ENCODE measurements at regions not wholly inside any gene's neighbourhood (a gene's known extent, or its start where the extent isn't known, plus 50 kb on each side); places are given as distances from the start of the nearest gene placed in this dataset.
"Not testable (repeated sequence)": the region's sequence is repeated elsewhere in the genome, so short reads cannot be mapped to it uniquely, and the experiment has no call there.

DNA sequence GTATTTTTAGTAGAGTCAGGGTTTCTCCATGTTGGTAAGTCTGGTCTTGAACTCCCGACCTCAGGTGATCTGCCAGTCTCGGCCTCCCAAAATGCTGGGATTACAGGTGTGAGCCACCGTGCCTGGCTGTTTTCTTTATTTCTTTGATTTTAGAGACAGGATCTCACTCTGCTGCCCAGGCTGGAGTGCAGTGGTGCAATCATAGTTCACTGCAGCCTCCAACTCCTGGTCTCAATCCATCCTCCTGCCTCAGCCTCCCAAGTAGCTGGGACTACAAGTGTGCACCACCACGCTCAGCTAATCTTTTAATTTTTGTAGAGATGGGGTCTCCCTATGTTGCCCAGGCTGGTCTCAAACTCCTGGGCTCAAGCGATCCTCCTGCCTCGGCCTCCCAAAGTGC is 61.5 kb upstream of the ADGRE5 start:
- H3K18ac ChIP-seq (ENCODE audit: extremely low read depth, low read length); H3K27me3 ChIP-seq (replicated peaks in 1 of 4; ENCODE audit: control insufficient read depth in 3 of 4, extremely low read depth in 1 of 4, insufficient read depth in 3 of 4, low read length in 3 of 4); H4K5ac ChIP-seq (ENCODE audit: insufficient read length, low read depth, low read length); H2AK5ac ChIP-seq (ENCODE audit: low read depth, low read length); H3K4me1 ChIP-seq (replicated peaks in 1 of 4; ENCODE audit: control insufficient read depth in 3 of 4, insufficient read depth in 4 of 4, low read length in 3 of 4); FAIRE-seq; H3K4ac ChIP-seq (replicated peaks; ENCODE audit: insufficient read length, low read depth, low read length); H2BK120ac ChIP-seq (replicated peaks; ENCODE audit: low read depth, low read length); H2AFZ ChIP-seq (ENCODE audit: low read length); H3K14ac ChIP-seq (ENCODE audit: insufficient read length); H3K23me2 ChIP-seq (ENCODE audit: low read depth, low read length); H3K79me1 ChIP-seq (ENCODE audit: low read depth, low read length); H3K4me3 ChIP-seq (ENCODE audit: extremely low read depth in 1 of 4, insufficient read depth in 2 of 4, low read depth in 3 of 4, low read length in 4 of 4); H2BK20ac ChIP-seq (ENCODE audit: low read length); H3K9me3 ChIP-seq (ENCODE audit: insufficient read depth in 2 of 2, low read depth in 1 of 2, low read length in 1 of 2); H3K9ac ChIP-seq (replicated peaks in 1 of 4; ENCODE audit: extremely low read depth in 1 of 4, low read depth in 3 of 4, low read length in 3 of 4); H3K79me2 ChIP-seq (ENCODE audit: control insufficient read depth in 1 of 2, insufficient read depth in 2 of 2, low read length in 2 of 2); H3K4me2 ChIP-seq (ENCODE audit: insufficient read depth in 1 of 2, low read depth in 2 of 2, low read length in 2 of 2); DNase-seq (ENCODE audit: low read depth in 1 of 2, low spot score in 2 of 2); H2BK15ac ChIP-seq (ENCODE audit: low read length); H2BK12ac ChIP-seq (ENCODE audit: low read depth, low read length); H4K91ac ChIP-seq (replicated peaks; ENCODE audit: insufficient read length, low read length); H3K23ac ChIP-seq (ENCODE audit: insufficient read length); H2BK5ac ChIP-seq (ENCODE audit: low read depth, low read length); H3K27ac ChIP-seq (ENCODE audit: low read depth, low read length); H3K36me3 ChIP-seq (ENCODE audit: control insufficient read depth in 2 of 4, insufficient read depth in 4 of 4, low read length in 3 of 4); H3K56ac ChIP-seq (replicated peaks; ENCODE audit: insufficient read length, low read depth, low read length); H4K8ac ChIP-seq (ENCODE audit: extremely low read depth, insufficient read depth, low read length); H4K20me1 ChIP-seq (replicated peaks in 1 of 2; ENCODE audit: control insufficient read depth in 1 of 2, insufficient read depth in 2 of 2, low read length in 2 of 2): not testable (repeated sequence)
- ChIA-PET CTCF (ENCODE audit: partially characterized antibody) (interaction anchor here (0.8 to 3.1 kb wide), 11 partner anchors 10 to 183 kb away, joined by 3 to 9 read pairs (median 3); partner anchors contain the start of gene ASF1B), POLR2A (ENCODE audit: partially characterized antibody) (interaction anchor here (1.1 to 1.5 kb wide), 3 partner anchors 11 to 35 kb away, joined by 3 to 5 read pairs (median 3); no protein-coding TSS in a partner anchor)
- 96% methylated on average over 6 of the region's 6 CpGs; no CpG with 5 or more reads in 1 of the 2 experiments for WGBS, 2 experiments (ENCODE audit: extremely low coverage in 1 of 2, insufficient coverage in 1 of 2, insufficient read length in 1 of 2, insufficient replicate concordance in 2 of 2, low coverage in 1 of 2, low lambda C conversion rate in 2 of 2, missing lambda C conversion rate in 1 of 2)

All from H1 (cell line).